ENCODE measurements at regions not wholly inside any gene's neighbourhood (a gene's known extent, or its start where the extent isn't known, plus 50 kb on each side); places are given as distances from the start of the nearest gene placed in this dataset.

GRCh38 chr15:77781151-77781945 is 148.6 kb upstream of the LINGO1 start:
- DNase-seq (ENCODE audit: low read depth), result no peak
- no peak overlapping the region for H3K4me3 ChIP-seq (ENCODE audit: low read depth, low read length)
- no peak for TF ChIP-seq CTCF (IDR thresholded peaks at IDR 0.05; ENCODE audit: low read depth, low read length, missing control alignments)
- in situ Hi-C loops (cut with HindIII; ENCODE audit: low sequenced_read_pairs), result no loop called here

GRCh38 chr15:77778802-77779201 is 146.1 kb upstream of the LINGO1 start:
- no peak for DNase-seq (ENCODE audit: low read depth)
- no peak for TF ChIP-seq CTCF (IDR thresholded peaks at IDR 0.05; ENCODE audit: low read depth, low read length, missing control alignments)
- in situ Hi-C loops (cut with HindIII; ENCODE audit: low sequenced_read_pairs), result no loop called here
- no peak overlapping the region for H3K4me3 ChIP-seq (ENCODE audit: low read depth, low read length)

- in situ Hi-C loops (cut with HindIII; ENCODE audit: low sequenced_read_pairs), result no loop called here
- no peak overlapping the region for H3K4me3 ChIP-seq (ENCODE audit: low read depth, low read length)
- DNase-seq (ENCODE audit: low read depth), result no peak
- TF ChIP-seq CTCF (IDR thresholded peaks at IDR 0.05; ENCODE audit: low read depth, low read length, missing control alignments), result no peak
Observed at GRCh38 chr15:77775837-77776236, 143.1 kb upstream of the LINGO1 start.

GRCh38 chr15:77775373-77775772 is 142.7 kb upstream of the LINGO1 start:
- in situ Hi-C loops (cut with HindIII; ENCODE audit: low sequenced_read_pairs), result no loop called here
- TF ChIP-seq CTCF (IDR thresholded peaks at IDR 0.05; ENCODE audit: low read depth, low read length, missing control alignments), result no peak
- no peak overlapping the region for H3K4me3 ChIP-seq (ENCODE audit: low read depth, low read length)
- DNase-seq (ENCODE audit: low read depth), result no peak

- H3K4me3 ChIP-seq (ENCODE audit: low read depth, low read length), result no peak overlapping the region
- no peak for DNase-seq (ENCODE audit: low read depth)
- in situ Hi-C loops (cut with HindIII; ENCODE audit: low sequenced_read_pairs), result no loop called here
- no peak for TF ChIP-seq CTCF (IDR thresholded peaks at IDR 0.05; ENCODE audit: low read depth, low read length, missing control alignments)
Observed at GRCh38 chr15:77774350-77774749, 141.6 kb upstream of the LINGO1 start.

GRCh38 chr15:77773903-77774302 is 141.2 kb upstream of the LINGO1 start:
- TF ChIP-seq CTCF (IDR thresholded peaks at IDR 0.05; ENCODE audit: low read depth, low read length, missing control alignments), result no peak
- in situ Hi-C loops (cut with HindIII; ENCODE audit: low sequenced_read_pairs), result no loop called here

More at GRCh38 chr15:77773903-77774302, 141.2 kb upstream of the LINGO1 start:
- no peak overlapping the region for H3K4me3 ChIP-seq (ENCODE audit: low read depth, low read length)
- DNase-seq (ENCODE audit: low read depth), result no peak

Measured in astrocyte of the cerebellum (primary cell).